GM23338 (cell line): ENCODE measurements at regions not wholly inside any gene's neighbourhood (a gene's known extent, or its start where the extent isn't known, plus 50 kb on each side); places are given as distances from the start of the nearest gene placed in this dataset.

ENCODE experiments used
- CREB1 ChIP-seq: fragments of 250-450 bp; sonication (Bioruptor Pico); IDR thresholded peaks from 2 replicates; pipeline ENCODE4 v1.5.0; 2020; ENCODE audit warnings: low read depth, mild to moderate bottlenecking, moderate library complexity
- CTCF ChIP-seq, 2 experiments: fragments of 200-600 bp in 1 of 2; sonication (generic) in 1 of 2; conservative IDR thresholded peaks; 2 replicates each; pipeline versions ENCODE4 v1.5.1 to v1.6.1; 2016 to 2017; ENCODE audit warnings: antibody characterized with exemption in 2 of 2, low read depth in 2 of 2, mild to moderate bottlenecking in 2 of 2, moderate library complexity in 1 of 2
- EZH2 ChIP-seq: fragments of 200-600 bp; sonication (generic); IDR thresholded peaks from one replicate; pipeline ENCODE4 v1.8.0; 2017; ENCODE audit warnings: antibody characterized with exemption, mild to moderate bottlenecking, low read depth; ENCODE audit not compliant: unreplicated experiment
- EZH2phosphoT487 ChIP-seq: fragments of 200-600 bp; sonication (generic); IDR thresholded peaks from one replicate; pipeline ENCODE4 v1.8.1; 2018; ENCODE audit warnings: antibody characterized with exemption; ENCODE audit not compliant: unreplicated experiment
- JUNB ChIP-seq: IDR thresholded peaks from one replicate; pipeline ENCODE4 v1.6.1; 2016; ENCODE audit warnings: antibody characterized with exemption; ENCODE audit not compliant: unreplicated experiment
- POLR2AphosphoS5 ChIP-seq: IDR thresholded peaks from 2 replicates; pipeline ENCODE4 v1.6.1; 2016; ENCODE audit warnings: antibody characterized with exemption, low read depth
- REST ChIP-seq: IDR thresholded peaks from one replicate; pipeline ENCODE4 v1.6.1; 2018; ENCODE audit warnings: antibody characterized with exemption; ENCODE audit not compliant: unreplicated experiment
- STAT1 ChIP-seq: IDR thresholded peaks from one replicate; pipeline ENCODE4 v1.6.1; 2016; ENCODE audit warnings: antibody characterized with exemption; ENCODE audit not compliant: unreplicated experiment
- ZNF331 ChIP-seq: fragments of 250-450 bp; sonication (Bioruptor Pico); IDR thresholded peaks from 2 replicates; pipeline ENCODE4 v1.5.0; 2020; ENCODE audit warnings: low read depth, mild to moderate bottlenecking, moderate library complexity
- ZNF462 ChIP-seq: fragments of 250-450 bp; sonication (Bioruptor Pico); IDR thresholded peaks from 2 replicates; pipeline ENCODE4 v1.5.0; 2020; ENCODE audit warnings: mild to moderate bottlenecking, moderate library complexity
- TF ChIP-seq, protein P1 (sequence below): IDR thresholded peaks from 2 replicates; pipeline ENCODE4 v1.6.1; 2016; ENCODE audit warnings: antibody characterized with exemption

DNA sequence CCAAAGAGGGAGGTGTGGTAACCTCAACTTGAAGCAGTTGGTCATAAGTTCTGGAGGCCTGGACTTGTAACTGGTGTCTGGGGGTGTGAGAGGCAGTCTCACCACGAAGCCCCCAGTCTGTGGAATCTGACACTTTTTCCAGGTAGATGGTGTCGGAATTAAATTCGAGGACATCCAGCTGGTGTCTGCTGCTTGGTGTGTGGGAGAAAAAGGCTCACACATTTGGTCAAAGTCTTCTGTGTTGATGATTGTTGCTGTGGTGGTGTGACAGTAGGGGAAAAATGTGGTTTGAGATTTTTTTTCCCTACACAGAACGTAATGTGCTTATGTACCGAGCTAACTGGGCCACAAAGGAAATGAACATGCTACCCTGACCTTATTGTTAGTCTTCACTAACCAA, 251.9 kb downstream of the MAT2B start:
- TF ChIP-seq EZH2, result no peak
- TF ChIP-seq CTCF (conservative IDR thresholded peaks at IDR 0.05; ENCODE audit: low read depth in 2 of 2), result no peak
- TF ChIP-seq, protein P1, sequence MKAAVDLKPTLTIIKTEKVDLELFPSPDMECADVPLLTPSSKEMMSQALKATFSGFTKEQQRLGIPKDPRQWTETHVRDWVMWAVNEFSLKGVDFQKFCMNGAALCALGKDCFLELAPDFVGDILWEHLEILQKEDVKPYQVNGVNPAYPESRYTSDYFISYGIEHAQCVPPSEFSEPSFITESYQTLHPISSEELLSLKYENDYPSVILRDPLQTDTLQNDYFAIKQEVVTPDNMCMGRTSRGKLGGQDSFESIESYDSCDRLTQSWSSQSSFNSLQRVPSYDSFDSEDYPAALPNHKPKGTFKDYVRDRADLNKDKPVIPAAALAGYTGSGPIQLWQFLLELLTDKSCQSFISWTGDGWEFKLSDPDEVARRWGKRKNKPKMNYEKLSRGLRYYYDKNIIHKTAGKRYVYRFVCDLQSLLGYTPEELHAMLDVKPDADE, result no peak
- no peak for TF ChIP-seq POLR2AphosphoS5
- TF ChIP-seq REST, result no peak
- no peak for TF ChIP-seq CREB1 (CRISPR knock-in tag)
- no peak for TF ChIP-seq EZH2phosphoT487
- no peak for TF ChIP-seq JUNB
- TF ChIP-seq ZNF331, result no peak
- TF ChIP-seq STAT1, result no peak
- no peak for TF ChIP-seq ZNF462 (CRISPR knock-in tag)
